PC-9 (cell line): ENCODE measurements at regions not wholly inside any gene's neighbourhood (a gene's known extent, or its start where the extent isn't known, plus 50 kb on each side); places are given as distances from the start of the nearest gene placed in this dataset.

Source experiments
- EZH2 ChIP-seq: fragments of 200-600 bp; sonication (generic); IDR thresholded peaks from 2 replicates; pipeline ENCODE4 v1.8.0; 2017; ENCODE audit warnings: antibody characterized with exemption, low read depth
- TF ChIP-seq, protein P1 (sequence below): fragments of 200-600 bp; sonication (generic); conservative IDR thresholded peaks from 2 replicates; pipeline ENCODE4 v1.6.1; 2017; ENCODE audit warnings: mixed run types, antibody characterized with exemption, mild to moderate bottlenecking, moderate library complexity

DNA sequence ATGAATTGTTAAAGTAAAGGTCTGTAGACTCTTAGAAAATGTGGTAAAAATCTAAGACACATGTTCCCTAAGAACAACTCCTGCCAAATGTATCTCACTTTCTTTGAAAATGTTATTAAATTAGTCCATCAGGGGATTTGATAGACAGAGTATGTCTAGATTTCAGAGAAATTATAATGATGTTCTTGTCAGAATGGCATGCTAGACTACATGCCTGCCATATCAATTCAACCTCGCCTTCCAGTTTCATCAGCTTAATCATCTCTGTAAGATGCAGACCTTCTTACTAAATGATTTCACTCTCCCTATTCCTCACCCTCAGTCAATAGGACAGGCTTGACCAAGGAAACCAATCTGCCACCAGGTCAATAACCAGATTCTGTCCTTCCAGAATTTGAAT is 368.4 kb downstream of the TXNL1 start:
- TF ChIP-seq, protein P1, sequence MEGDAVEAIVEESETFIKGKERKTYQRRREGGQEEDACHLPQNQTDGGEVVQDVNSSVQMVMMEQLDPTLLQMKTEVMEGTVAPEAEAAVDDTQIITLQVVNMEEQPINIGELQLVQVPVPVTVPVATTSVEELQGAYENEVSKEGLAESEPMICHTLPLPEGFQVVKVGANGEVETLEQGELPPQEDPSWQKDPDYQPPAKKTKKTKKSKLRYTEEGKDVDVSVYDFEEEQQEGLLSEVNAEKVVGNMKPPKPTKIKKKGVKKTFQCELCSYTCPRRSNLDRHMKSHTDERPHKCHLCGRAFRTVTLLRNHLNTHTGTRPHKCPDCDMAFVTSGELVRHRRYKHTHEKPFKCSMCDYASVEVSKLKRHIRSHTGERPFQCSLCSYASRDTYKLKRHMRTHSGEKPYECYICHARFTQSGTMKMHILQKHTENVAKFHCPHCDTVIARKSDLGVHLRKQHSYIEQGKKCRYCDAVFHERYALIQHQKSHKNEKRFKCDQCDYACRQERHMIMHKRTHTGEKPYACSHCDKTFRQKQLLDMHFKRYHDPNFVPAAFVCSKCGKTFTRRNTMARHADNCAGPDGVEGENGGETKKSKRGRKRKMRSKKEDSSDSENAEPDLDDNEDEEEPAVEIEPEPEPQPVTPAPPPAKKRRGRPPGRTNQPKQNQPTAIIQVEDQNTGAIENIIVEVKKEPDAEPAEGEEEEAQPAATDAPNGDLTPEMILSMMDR: no peak
- TF ChIP-seq EZH2: no peak
